Activated naive CD8-positive, alpha-beta T cell treated with anti-CD3 and anti-CD28 coated beads, Interleukin-2, amount 50 U/mL, for 16 hours (primary cell): ENCODE measurements at regions not wholly inside any gene's neighbourhood (a gene's known extent, or its start where the extent isn't known, plus 50 kb on each side); places are given as distances from the start of the nearest gene placed in this dataset.
"Not testable (repeated sequence)": the region's sequence is repeated elsewhere in the genome, so short reads cannot be mapped to it uniquely, and the experiment has no call there.

Experiments used
- DNase-seq: peaks from one replicate; pipeline ENCODE4 v3.0.0-alpha.2; 2020; ENCODE audit warnings: low read depth, low spot score

GRCh38 chr22:48921411-48921903 is 906.2 kb downstream of the BRD1 start:
- DNase-seq, result no peak

DNA sequence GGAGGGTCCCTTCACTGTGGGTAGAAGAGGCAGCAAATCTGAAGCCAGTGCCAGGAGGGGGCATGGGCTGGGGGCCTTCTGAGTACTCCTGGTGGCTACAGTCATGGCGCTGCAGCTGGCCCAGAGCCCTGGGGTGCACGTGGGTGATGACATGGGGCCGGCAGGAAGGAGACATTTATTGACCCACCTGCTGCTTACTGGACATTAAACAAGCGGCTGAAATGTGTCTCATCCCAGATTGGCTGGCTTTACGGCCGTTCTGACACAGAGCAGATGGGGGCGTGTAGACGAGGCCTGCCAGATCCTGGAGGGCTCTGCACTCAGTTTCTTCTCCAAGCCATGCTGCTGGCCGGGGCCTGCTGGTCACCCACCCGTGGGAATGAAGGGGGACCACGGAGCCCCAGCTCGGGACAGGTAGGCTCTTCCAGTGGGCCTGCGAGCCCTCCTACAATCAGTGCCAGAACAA is 906.9 kb downstream of the BRD1 start:
- no peak for DNase-seq

DNA sequence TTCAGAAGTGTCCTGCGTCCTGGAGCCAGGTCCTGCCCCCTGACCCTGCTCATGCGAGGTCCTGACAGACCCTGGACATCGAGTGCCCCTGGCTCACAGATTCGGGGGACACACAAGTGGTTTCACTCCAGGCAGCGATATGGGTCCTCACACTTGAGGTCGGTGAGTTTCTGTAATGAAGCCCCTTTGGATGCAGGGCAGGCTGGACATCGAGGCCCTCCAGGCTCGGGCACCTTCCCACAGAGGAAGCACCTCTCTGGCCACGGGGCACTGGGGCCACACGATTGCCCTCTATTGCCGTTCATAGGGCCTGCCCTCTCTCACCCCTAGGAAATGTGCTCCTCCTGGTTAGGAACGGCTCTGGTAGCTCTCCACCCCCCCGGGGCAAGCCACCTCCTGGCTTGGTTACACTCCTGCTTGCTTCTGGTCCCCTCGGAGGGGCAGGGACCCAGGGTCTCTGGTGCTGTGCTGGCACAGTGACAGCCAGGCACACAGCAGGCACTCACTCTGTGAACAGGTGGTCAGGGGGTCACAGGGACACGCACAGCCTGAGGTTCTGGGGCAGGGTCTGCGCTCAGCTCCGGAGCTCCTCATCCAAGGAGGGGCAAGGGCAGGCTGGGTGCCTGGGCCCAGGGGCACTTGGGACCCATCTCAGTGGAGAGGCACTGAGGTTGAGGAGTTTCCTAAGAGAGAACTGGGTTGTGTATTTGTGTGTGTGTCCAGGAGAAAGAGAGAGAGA is 907.7 kb downstream of the BRD1 start:
- DNase-seq, result no peak

- no peak for DNase-seq
Observed at GRCh38 chr22:48919187-48919590, 908.5 kb downstream of the BRD1 start.

DNA sequence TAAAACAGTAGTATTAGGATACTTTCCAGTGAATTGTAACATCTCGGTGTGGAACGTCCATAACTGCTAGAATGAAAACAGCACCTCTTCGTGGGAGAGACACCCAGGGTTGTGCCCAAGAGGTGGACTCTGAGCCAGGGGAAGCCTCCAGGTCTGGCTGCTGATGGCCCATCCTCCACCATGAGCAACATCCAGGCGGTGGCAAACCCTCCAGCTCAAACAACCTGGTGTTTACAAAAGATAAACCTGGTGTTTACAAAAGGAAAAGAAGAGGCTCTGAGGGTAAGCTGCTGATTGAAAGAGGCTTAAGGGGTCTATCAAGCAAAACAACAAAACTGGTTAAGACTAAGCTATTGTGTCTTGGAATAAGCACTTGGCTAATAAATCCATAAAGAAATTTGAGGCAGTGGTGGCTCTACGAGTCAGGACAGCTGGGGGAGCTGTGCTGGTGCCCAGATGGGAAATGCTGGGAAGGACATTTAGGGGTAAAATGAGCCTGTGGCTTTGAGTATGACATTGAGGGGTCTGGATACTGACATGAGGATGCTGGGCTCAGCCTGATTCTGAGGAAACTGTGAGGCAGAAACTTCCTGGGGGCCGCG is 909.0 kb downstream of the BRD1 start:
- DNase-seq, result no peak

DNA sequence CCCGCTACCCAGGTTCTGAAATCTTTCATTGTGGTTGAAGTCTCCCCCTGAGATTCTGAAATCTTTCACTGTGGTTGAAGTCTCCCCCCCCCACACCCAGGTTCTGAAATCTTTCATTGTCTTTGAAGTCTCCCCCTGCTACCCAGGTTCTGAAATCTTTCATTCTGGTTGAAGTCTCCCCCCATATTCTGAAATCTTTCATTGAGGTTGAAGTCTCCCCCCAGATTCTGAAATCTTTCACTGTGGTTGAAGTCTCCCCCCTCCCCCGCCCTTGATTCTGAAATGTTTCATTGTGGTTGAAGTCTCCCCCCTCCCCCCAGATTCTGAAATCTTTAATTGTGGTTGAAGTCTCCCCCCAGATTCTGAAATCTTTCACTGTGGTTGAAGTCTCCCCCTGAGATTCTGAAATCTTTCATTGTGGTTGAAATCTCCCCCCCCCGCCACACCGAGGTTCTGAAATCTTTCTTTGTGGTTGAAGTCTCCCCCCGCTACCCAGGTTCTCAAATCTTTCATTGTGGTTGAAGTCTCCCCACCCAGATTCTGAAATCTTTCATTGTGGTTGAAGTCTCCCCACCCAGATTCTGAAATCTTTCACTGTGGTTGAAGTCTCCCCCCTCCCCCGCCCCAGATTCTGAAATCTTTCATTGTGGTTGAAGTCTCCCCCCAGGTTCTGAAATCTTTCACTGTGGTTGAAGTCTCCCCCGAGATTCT is 915.2 kb downstream of the BRD1 start:
- DNase-seq, result not testable (repeated sequence)

- peak; percentile 22 for DNase-seq
Observed at GRCh38 chr22:48911647-48912046, 916.0 kb downstream of the BRD1 start.

GRCh38 chr22:48911067-48911466 is 916.6 kb downstream of the BRD1 start:
- DNase-seq, result not testable (repeated sequence)

DNA sequence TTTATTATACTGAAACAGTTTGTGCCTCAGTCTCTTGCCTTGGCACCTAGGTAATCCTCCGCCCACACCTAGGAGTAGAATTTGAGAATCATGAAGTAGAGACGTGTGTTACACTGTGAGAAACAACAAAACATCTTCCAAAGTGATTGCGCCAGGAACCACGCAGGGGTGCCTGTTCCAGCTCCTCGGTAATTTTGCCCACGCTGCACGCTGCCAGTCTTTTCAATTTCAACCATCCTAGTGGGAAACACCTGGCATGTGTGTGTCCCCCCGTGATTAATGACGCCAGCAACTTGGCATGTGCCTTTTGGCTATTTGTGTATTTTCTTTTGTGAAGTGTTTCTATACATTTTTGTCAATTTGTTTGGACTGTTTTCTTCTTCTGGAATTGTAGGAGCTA is 919.1 kb downstream of the BRD1 start:
- DNase-seq, result no peak

DNA sequence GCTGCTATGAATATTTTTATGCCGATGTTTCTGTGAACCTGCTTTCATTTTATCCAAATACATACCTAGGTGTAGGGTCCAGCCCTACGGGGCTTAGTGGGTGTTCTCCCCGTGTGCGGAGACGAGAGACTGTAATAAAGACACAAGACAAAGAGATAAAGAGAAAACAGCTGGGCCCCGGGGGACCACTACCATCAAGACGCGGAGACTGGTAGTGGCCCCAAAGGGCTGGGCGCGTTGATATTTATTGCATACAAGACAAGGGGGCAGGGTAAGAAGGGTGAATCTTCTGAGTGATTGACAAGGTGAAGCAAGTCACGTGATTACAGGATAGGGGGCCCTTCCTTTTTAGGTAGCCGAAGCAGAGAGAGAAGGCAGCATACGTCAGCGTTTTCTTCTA is 920.1 kb downstream of the BRD1 start:
- no peak for DNase-seq

DNA sequence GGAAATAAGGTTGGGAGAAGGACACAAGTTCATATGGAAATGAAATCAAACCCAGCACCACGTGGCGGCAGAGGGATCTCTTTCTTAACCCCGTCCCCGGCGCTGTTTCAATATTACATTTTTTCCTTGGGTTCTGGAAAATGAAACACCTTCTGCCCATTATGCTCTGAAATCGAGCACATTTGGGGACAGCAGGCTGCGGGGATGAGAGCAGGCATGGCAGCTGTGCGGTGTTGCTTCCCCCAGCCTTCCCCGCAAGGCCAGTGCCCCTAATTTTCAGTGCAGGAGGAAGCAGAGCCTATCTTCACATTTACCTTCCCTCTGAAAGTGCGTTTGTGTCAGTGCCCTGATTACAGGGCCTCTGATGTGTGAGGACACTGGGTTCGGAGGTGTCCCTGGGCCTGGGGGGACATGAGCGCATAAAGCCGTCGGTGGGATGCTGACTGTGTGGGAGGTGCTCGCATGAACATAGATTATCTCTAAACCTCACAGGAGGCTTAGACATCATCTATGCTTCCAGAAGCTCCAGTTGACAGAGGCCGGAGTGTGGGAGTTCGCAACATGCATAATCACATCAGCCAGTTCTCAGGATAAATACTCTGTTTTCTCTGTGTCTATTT is 921.3 kb downstream of the BRD1 start:
- DNase-seq, result no peak

GRCh38 chr22:48905206-48905975 is 922.3 kb downstream of the BRD1 start:
- DNase-seq, result no peak

DNA sequence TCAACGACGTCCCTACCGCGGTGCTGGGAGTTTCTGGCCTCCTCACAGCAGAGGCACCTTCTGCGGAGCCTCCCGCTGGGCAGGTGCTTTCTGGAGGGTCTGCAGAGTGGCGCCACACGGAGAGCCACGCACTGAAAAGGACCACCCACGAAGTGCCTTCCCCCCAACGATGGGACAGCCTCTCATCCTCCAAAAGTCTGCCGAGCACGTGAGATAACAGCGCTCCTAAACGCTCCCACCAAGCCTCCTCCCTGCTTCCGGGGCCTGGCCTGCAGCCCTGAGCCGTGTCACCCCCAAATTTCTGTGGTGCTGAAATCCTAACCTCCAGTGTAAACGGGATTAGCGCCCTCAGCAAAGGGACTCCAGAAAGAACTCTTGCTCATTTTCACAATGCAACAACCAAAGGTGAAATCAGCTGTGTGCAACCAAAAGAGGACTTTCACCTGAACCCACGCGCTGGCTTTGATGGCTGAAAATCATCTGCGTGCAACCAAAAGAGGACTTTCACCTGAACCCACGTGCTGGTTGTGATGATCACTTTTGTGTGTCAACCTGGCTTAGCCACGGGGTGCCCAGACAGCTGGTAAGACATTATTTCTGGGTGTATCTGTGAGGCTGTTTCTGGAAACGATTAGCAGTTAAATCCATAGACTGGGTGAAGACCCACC is 924.6 kb downstream of the BRD1 start:
- no peak for DNase-seq

- DNase-seq, result no peak
Observed at GRCh38 chr22:48902001-48902869, 925.4 kb downstream of the BRD1 start.

GRCh38 chr22:48901324-48901723 is 926.3 kb downstream of the BRD1 start:
- DNase-seq, result no peak

DNA sequence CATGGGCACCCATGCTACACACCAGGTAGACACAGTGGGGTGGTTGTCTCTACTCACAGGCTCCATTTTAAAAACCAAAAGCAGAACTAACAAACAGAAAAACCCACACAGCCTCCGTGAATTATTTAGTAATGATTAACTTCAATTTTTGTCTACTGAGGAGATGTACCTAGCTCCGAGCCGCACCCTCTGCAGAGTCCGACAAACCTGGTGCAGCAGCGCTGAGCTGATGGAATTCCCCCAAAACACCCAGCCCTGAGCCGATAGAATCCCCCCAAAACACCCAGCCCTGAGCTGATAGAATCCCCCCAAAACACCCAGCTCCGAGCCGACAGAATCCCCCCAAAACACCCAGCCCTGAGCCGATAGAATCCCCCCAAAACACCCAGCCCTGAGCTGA is 927.0 kb downstream of the BRD1 start:
- no peak for DNase-seq

GRCh38 chr22:48900327-48900597 is 927.4 kb downstream of the BRD1 start:
- no peak for DNase-seq

DNA sequence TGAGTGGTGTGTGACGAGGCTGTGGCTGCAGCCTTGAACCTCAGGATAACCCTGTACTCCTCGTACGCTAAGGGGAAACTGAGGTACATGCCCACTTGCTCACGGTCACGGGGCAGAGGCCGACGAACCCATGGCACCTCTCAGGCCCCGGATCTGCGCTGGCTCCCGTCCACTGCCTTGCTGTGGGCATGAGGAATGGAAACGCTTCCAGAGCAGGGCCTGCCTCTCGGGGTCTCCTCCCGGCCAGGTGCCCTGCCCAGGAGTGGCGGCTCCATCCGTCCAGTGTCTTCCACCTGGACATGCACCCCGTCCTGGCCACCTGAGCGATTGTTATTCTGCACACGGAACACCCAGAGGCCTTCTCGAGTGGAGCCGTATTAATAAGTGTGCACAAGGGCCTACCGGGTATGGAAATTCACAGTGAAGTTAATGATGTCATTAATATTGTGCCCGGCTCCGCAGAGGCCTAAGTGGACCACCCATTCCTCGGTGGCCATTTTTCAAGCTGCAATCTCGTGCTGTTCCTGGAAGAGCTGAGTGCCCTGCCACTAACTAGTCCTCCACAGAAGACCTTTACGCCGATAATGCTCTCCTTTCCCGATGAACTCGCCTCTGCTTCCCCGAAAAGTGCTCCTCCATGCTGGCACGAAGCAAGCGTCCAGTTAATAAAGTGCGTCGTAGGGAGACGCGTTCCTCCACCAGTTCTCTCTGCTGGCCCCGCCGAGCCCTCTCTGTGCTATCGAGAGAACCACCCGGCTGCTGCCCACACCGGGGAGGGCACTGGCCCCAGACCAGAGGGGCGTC is 927.9 kb downstream of the BRD1 start:
- DNase-seq, result no peak

DNA sequence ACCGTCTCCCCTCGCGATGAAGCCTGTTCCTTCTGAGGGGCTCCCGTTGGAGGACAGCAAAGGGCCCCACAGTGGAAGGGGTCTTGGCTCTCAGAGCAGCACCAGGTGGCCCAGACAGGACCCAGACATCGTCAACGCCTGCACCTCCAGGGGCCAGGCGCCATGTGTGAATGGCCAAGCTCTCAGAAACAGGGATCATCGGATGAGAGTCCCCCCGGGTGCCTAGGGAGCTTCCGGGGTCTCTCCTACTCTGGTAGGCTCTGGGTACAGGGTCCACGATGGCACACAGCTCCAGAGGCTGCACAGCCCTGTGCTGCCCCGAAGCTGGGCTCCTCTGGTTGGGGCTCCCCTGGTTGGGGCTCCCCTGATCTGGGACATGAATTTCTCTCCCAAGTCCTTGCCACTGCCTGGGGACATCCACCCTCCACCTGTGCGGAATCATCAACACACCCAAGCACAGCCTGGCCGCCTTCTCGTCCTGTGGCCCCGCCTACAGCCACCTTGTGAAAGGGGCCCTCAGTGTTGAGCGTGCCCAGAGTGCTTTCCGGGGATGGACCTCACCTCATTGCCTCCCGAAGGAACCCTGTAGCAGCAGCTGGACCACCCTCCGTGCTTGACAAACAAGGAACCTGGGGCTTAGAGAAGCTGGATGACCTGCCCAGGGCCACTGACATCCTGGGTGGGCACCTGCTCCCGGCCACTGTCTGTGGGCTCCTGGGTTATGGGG is 929.0 kb downstream of the BRD1 start:
- DNase-seq, result no peak
